Upper lobe of left lung (tissue), 6 donors: ENCODE measurements at regions not wholly inside any gene's neighbourhood (a gene's known extent, or its start where the extent isn't known, plus 50 kb on each side); places are given as distances from the start of the nearest gene placed in this dataset.

Experiments
- ATAC-seq, 2 donors: fragments of 200-7000 bp; cut with Tn5 transposase; one replicate each; pipeline ENCODE4 v1.9.1; 2022; ENCODE audit warnings: mild to moderate bottlenecking in 2 of 2, moderate library complexity in 2 of 2; ENCODE audit not compliant: low FRiP score in 2 of 2
- DNase-seq, 2 donors: peaks; one replicate each; pipeline ENCODE4 v3.0.0-alpha.2; 2019 to 2020
- H3K27ac ChIP-seq, 4 donors: fragments of 200-600 bp; sonication (generic); one replicate each; pipeline ENCODE4 v1.5.1; 2016 to 2019
- H3K27me3 ChIP-seq, 4 donors: fragments of 200-600 bp; sonication (generic); one replicate each; pipeline ENCODE4 v1.5.1; 2017 to 2019
- H3K36me3 ChIP-seq, 4 donors: fragments of 200-600 bp; sonication (generic); one replicate each; pipeline ENCODE4 v1.5.1; 2016 to 2019
- H3K4me1 ChIP-seq, 4 donors: fragments of 200-600 bp; sonication (generic); one replicate each; pipeline ENCODE4 v1.5.1; 2018 to 2019
- H3K4me3 ChIP-seq, 4 donors: fragments of 200-600 bp; sonication (generic); one replicate each; pipeline ENCODE4 v1.5.1; 2017 to 2019; ENCODE audit warnings: mild to moderate bottlenecking in 2 of 4, moderate library complexity in 1 of 4
- H3K9me3 ChIP-seq, 4 donors: fragments of 200-600 bp; sonication (generic); one replicate each; pipeline ENCODE4 v1.5.1; 2018 to 2019
- EP300 ChIP-seq, 4 donors: sonication (generic); formaldehyde crosslinking; IDR thresholded peaks; one replicate each; pipeline ENCODE4 v1.5.1; 2017; ENCODE audit warnings: antibody characterized with exemption in 4 of 4, control low read depth in 2 of 4
- POLR2A ChIP-seq, 4 donors: fragments of 450-650 bp; IDR thresholded peaks; one replicate each; pipeline ENCODE4 v1.5.1; 2016 to 2017; ENCODE audit warnings: antibody characterized with exemption in 4 of 4, mild to moderate bottlenecking in 2 of 4
- POLR2AphosphoS5 ChIP-seq, 2 donors: sonication (generic); formaldehyde crosslinking; IDR thresholded peaks; one replicate each; pipeline ENCODE4 v1.5.1; 2017; ENCODE audit warnings: antibody characterized with exemption in 2 of 2
- WGBS, 2 donors: methylation state at CpG; one replicate each; pipeline ENCODE4 v1.1.5; 2017 to 2018; 5-methylcytosine and 5-hydroxymethylcytosine counted together
- TF ChIP-seq, protein P1 (sequence below), 6 experiments: fragments of 450-650 bp in 4 of 6; fragments of 200-600 bp in 2 of 6; sonication (generic) in 2 of 6; IDR thresholded peaks; one replicate each; pipeline ENCODE4 v1.5.1; 2016 to 2019; ENCODE audit warnings: antibody characterized with exemption in 6 of 6
- donor health status: DM: no; HTN: no; CAD: no; lungs with moderate emphysema.
- donor health status: DM: no; HTN: yes; CAD: no; lungs with severe emphysema.

DNA sequence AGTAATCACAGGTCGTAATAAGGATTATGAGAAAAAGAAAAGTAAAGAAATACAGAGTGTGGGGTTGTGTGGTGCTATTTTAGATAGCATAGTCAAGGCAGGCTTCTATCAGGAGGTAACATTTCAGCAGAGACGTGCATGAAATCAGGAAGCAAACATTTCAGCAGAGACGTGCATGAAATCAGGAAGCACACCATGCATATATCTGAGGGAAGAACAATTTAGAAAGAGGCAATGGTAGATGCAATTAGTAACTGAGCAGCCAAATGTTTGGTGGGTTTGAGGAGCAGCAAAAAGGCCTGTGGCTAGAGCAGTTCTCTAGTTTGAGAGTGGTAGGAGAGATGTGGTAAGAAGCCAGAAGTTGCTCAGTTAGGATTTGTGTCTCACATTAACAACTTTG lies 713.7 kb downstream of the ADCYAP1 start:
- WGBS, 2 donors, result 43 to 49% methylated on average over 3 of the region's 3 CpGs
- ATAC-seq (no peak), DNase-seq (no peak)
- H3K27ac ChIP-seq, result no peak overlapping the region
- no peaks in the 10 kb centered on the region for H3K9me3 ChIP-seq
- H3K36me3 ChIP-seq, result no peaks in the 10 kb centered on the region
- no peak for TF ChIP-seq EP300 (IDR thresholded peaks at IDR 0.05)
- no peak for TF ChIP-seq POLR2AphosphoS5 (IDR thresholded peaks at IDR 0.05)
- TF ChIP-seq, protein P1, sequence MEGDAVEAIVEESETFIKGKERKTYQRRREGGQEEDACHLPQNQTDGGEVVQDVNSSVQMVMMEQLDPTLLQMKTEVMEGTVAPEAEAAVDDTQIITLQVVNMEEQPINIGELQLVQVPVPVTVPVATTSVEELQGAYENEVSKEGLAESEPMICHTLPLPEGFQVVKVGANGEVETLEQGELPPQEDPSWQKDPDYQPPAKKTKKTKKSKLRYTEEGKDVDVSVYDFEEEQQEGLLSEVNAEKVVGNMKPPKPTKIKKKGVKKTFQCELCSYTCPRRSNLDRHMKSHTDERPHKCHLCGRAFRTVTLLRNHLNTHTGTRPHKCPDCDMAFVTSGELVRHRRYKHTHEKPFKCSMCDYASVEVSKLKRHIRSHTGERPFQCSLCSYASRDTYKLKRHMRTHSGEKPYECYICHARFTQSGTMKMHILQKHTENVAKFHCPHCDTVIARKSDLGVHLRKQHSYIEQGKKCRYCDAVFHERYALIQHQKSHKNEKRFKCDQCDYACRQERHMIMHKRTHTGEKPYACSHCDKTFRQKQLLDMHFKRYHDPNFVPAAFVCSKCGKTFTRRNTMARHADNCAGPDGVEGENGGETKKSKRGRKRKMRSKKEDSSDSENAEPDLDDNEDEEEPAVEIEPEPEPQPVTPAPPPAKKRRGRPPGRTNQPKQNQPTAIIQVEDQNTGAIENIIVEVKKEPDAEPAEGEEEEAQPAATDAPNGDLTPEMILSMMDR (IDR thresholded peaks at IDR 0.05), result no peak
- TF ChIP-seq POLR2A (IDR thresholded peaks at IDR 0.05), result no peak
- H3K4me3 ChIP-seq, result no peak overlapping the region
- H3K27me3 ChIP-seq, result no peaks in the 10 kb centered on the region
- no peaks in the 10 kb centered on the region for H3K4me1 ChIP-seq

DNA sequence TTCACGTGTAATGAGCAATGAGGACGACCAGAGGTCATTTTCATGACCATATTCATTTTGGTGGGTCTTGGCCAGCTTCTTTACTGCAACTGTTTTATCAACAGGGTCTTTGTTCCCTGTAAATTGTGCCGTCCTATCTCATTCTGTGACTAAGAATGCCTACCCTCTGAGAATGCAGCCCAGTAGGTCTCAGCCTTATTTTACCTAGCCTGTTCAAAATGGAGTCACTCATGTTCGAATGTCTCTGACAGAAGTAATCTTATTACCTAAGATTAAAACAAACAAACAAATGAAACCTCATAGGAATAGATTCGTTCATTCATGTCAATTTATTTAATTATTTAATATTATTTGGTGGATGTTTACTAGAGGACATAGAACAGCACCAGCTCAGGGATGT lies 714.8 kb downstream of the ADCYAP1 start:
- Histone ChIP-seq H3K36me3 (no peaks in the 10 kb centered on the region), H3K4me3 (no peak overlapping the region), H3K9me3 (no peaks in the 10 kb centered on the region), H3K27ac (no peak overlapping the region), H3K4me1 (no peaks in the 10 kb centered on the region), H3K27me3 (no peaks in the 10 kb centered on the region)
- ATAC-seq (no peak), DNase-seq (no peak)
- WGBS, 2 donors, result 69 to 73% methylated on average over 5 of the region's 5 CpGs
- no peak for TF ChIP-seq POLR2A (IDR thresholded peaks at IDR 0.05)
- TF ChIP-seq, protein P1 (IDR thresholded peaks at IDR 0.05), result no peak
- TF ChIP-seq POLR2AphosphoS5 (IDR thresholded peaks at IDR 0.05), result no peak

DNA sequence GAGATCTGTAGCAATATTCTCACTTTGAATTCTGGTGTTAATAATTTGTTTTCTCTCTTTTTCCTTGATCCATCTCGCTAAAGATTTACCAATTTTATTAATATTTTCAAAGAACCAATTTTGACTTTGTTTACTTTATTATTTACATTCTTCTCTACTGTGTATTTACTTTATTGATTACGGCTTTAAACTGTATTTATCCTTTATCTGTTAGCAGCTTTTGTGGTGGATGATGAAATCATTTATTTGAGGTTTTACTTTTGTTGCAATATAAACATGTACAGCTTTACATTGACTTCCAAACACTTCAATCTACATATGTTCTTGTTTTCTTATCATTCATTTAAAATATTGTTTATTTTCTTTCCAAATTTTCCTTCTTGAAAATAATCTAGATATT lies 719.9 kb downstream of the ADCYAP1 start:
- DNase-seq (no peak), ATAC-seq (no peak)
- Histone ChIP-seq H3K4me3 (no peak overlapping the region), H3K4me1 (no peaks in the 10 kb centered on the region), H3K27me3 (no peaks in the 10 kb centered on the region), H3K27ac (no peak overlapping the region), H3K36me3 (no peaks in the 10 kb centered on the region), H3K9me3 (no peaks in the 10 kb centered on the region)
- WGBS, 2 donors, result 51 to 70% methylated on average over 2 of the region's 2 CpGs
- TF ChIP-seq EP300 (IDR thresholded peaks at IDR 0.05), result no peak
- TF ChIP-seq, protein P1 (IDR thresholded peaks at IDR 0.05), result no peak
- TF ChIP-seq POLR2A (IDR thresholded peaks at IDR 0.05), result no peak
- no peak for TF ChIP-seq POLR2AphosphoS5 (IDR thresholded peaks at IDR 0.05)

DNA sequence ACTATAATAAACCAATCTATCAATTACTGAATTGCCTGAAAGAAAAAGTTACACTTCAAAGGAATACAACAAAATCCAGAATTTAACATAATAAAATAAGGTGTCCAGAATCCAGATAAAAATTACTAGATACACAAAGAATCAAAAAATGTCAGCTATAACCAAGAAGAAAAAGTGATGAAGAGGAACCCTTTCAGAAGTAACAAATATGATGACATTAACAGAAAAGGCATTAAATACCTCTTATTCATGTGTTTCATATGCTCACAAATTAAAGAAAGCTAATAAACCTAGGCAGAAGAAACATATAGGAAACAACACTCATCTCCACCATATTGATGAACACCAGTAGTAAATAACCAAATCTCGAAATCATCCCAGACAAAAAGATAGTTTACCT lies 722.8 kb downstream of the ADCYAP1 start:
- DNase-seq (no peak), ATAC-seq (no peak)
- no peaks in the 10 kb centered on the region for H3K27me3 ChIP-seq
- WGBS, 2 donors, result 73 to 78% methylated on average over 1 of the region's 1 CpG
- TF ChIP-seq POLR2AphosphoS5 (IDR thresholded peaks at IDR 0.05), result no peak
- no peak for TF ChIP-seq EP300 (IDR thresholded peaks at IDR 0.05)
- TF ChIP-seq, protein P1 (IDR thresholded peaks at IDR 0.05), result no peak
- TF ChIP-seq POLR2A (IDR thresholded peaks at IDR 0.05), result no peak
- no peak overlapping the region for H3K4me3 ChIP-seq
- H3K36me3 ChIP-seq, result no peaks in the 10 kb centered on the region
- no peaks in the 10 kb centered on the region for H3K4me1 ChIP-seq
- H3K9me3 ChIP-seq, result peaks cover 0 to 4% (median 0%) of the 10 kb centered on the region in 4 donors
- no peak overlapping the region for H3K27ac ChIP-seq

DNA sequence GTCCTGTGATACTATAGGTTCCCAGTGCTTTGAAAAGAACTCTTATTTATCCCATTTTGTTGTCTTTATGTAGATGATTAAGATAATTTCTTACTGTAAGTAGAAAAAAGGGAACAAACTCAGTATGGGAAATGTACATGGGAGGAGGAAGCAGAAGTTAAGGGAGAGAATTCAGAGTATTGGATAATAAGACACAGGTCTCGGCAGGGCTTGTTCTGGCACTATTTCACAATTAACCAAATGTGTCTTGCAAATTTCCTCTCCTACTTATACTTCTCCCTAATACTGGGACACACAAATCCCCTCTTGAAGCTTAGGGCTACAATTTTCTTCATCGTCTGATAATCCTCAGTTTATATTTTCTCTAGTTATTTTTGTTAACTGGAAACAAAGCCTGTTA lies 744.0 kb downstream of the ADCYAP1 start:
- WGBS, 2 donors, result 35 to 58% methylated on average over 2 of the region's 2 CpGs
- peak in 1 of 2 donors; percentile 87 for ATAC-seq
- no peak for TF ChIP-seq POLR2A (IDR thresholded peaks at IDR 0.05)
- no peak for TF ChIP-seq EP300 (IDR thresholded peaks at IDR 0.05)
- TF ChIP-seq, protein P1 (IDR thresholded peaks at IDR 0.05), result no peak
- no peak for TF ChIP-seq POLR2AphosphoS5 (IDR thresholded peaks at IDR 0.05)
- no peaks in the 10 kb centered on the region for H3K36me3 ChIP-seq
- H3K27ac ChIP-seq, result no peak overlapping the region
- no peak overlapping the region for H3K4me3 ChIP-seq
- no peaks in the 10 kb centered on the region for H3K4me1 ChIP-seq
- no peaks in the 10 kb centered on the region for H3K27me3 ChIP-seq
- H3K9me3 ChIP-seq, result no peaks in the 10 kb centered on the region
- no peak for DNase-seq
